ENCODE measurements at regions not wholly inside any gene's neighbourhood (a gene's known extent, or its start where the extent isn't known, plus 50 kb on each side); places are given as distances from the start of the nearest gene placed in this dataset.

DNA sequence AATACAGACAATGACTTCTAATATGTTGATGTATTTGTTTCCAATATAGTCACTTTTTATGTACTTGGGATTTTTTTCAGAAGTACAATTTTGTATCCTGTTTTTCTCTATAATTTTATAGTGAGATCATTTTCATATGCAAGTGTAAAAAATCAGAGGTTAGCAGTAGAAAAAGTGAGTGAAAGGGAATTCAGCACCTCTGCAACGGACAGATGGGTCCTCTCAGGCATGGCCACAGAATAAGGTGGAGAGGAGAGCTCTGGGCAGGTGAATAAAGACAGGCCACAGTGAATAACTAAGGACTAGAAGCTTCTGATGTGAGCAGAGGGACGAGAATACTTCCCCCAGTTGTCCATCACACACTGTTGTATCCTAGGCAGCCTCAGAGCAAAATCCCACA is 210.1 kb upstream of the CNR1 start:
- H3K27me3 ChIP-seq (ENCODE audit: control insufficient read depth, insufficient read depth, low read length): no peaks in the 10 kb centered on the region
- H3K9ac ChIP-seq (ENCODE audit: low read depth, low read length): no peak overlapping the region
- no peaks in the 10 kb centered on the region for H3K9me3 ChIP-seq (ENCODE audit: control insufficient read depth, insufficient read depth, low read length)
- H3K4me3 ChIP-seq (ENCODE audit: low read depth, low read length): no peak overlapping the region
- no peaks in the 10 kb centered on the region for H3K36me3 ChIP-seq (ENCODE audit: control insufficient read depth, insufficient read depth, low read length)
- H3K4me1 ChIP-seq (ENCODE audit: control insufficient read depth, insufficient read depth, low read length): peaks cover 15% of the 10 kb centered on the region

DNA sequence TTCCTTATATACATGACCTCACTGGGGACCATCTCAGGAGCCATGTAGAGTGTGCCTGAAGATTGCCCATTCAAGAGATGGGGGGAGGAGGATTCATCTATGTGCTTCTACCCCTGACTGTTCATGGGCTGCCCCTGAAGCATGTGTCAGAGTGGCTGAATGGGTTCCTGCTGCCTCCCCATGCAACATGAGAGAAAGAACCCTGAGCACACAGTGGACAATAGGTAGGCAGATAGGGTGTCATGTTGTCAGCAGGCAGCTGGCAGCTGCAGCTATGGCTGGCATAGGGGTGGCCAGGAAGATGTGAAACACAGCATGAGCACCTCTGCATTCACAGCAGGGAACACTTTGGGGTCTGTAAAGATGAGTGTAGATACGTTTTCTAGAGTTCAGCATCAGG is 208.4 kb upstream of the CNR1 start:
- H3K4me3 ChIP-seq (ENCODE audit: low read depth, low read length): no peak overlapping the region
- no peak overlapping the region for H3K9ac ChIP-seq (ENCODE audit: low read depth, low read length)
- no peaks in the 10 kb centered on the region for H3K27me3 ChIP-seq (ENCODE audit: control insufficient read depth, insufficient read depth, low read length)
- H3K9me3 ChIP-seq (ENCODE audit: control insufficient read depth, insufficient read depth, low read length): no peaks in the 10 kb centered on the region
- H3K4me1 ChIP-seq (ENCODE audit: control insufficient read depth, insufficient read depth, low read length): no peaks in the 10 kb centered on the region
- no peaks in the 10 kb centered on the region for H3K36me3 ChIP-seq (ENCODE audit: control insufficient read depth, insufficient read depth, low read length)

DNA sequence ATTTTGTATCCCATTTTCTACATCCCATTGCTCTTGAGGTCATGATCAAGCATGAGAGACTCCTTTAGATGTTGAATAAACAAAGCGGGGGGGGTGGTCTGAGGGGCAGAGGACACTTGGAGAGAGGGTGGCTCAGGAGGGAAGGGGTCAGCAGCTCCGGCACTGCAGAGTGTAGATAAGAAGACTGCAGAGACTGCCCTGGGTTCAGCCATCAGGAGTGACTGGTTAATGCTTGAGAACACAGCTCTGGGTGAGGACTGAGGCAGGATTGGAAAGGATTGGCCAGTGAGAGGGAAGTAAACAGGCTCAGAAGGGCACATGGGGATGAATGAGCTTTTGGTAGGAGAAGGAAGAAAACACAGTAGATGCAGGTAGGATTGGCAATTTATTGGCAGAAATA is 205.3 kb upstream of the CNR1 start:
- no peak overlapping the region for H3K9ac ChIP-seq (ENCODE audit: low read depth, low read length)
- no peaks in the 10 kb centered on the region for H3K36me3 ChIP-seq (ENCODE audit: control insufficient read depth, insufficient read depth, low read length)
- H3K27me3 ChIP-seq (ENCODE audit: control insufficient read depth, insufficient read depth, low read length): no peaks in the 10 kb centered on the region
- H3K9me3 ChIP-seq (ENCODE audit: control insufficient read depth, insufficient read depth, low read length): no peaks in the 10 kb centered on the region
- H3K4me3 ChIP-seq (ENCODE audit: low read depth, low read length): no peak overlapping the region
- H3K4me1 ChIP-seq (ENCODE audit: control insufficient read depth, insufficient read depth, low read length): no peaks in the 10 kb centered on the region

DNA sequence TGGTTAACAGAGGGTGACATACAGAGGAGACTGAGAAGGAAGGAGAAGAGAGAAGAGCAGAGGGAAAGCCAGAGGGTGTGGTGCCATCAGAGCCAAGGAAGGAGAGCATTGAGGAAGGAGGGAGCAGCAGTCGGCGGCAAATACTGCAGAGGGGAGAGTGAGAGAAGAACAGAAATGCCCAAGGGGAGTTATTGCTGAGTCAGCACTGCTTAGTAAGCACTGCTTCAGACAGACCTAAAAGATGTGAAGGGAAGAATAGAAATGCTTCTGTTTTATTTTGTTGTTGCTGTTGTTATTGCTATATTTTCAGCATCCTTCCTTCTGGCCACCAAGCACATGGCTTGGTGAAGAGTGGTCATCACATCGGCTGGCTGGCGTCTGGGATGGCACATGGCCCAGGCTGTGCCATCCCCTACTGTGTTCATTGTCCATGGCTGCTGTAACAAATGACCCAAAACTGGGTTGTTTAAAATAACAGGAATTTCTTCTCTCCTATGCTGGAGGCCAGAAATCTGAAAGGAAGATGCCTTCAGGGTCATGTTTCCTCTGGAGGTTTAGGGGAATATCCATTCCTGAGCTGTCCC is 204.1 kb upstream of the CNR1 start:
- H3K4me1 ChIP-seq (ENCODE audit: control insufficient read depth, insufficient read depth, low read length): no peaks in the 10 kb centered on the region
- no peak overlapping the region for H3K9ac ChIP-seq (ENCODE audit: low read depth, low read length)
- H3K9me3 ChIP-seq (ENCODE audit: control insufficient read depth, insufficient read depth, low read length): no peaks in the 10 kb centered on the region
- no peaks in the 10 kb centered on the region for H3K27me3 ChIP-seq (ENCODE audit: control insufficient read depth, insufficient read depth, low read length)
- no peak overlapping the region for H3K4me3 ChIP-seq (ENCODE audit: low read depth, low read length)
- no peaks in the 10 kb centered on the region for H3K36me3 ChIP-seq (ENCODE audit: control insufficient read depth, insufficient read depth, low read length)

DNA sequence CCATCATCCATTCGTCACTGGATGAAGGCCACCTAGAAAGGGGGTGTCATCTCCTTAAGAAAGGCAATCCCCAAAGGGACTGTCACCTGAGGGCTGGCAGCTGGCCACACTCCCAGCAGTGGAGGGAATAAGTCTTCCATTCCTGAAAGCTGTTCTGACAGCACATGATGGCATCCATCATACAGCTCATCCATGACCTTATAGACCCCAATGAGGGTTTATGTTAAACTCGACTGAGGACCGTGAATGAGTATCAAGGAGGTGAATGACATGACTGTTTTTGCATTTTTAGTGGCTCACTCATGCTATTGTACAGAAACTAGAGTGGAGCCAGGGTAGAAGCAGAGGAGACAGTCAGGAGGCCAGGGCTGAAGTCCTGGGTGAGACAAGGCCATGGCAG is 203.1 kb upstream of the CNR1 start:
- H3K9ac ChIP-seq (ENCODE audit: low read depth, low read length): no peak overlapping the region
- H3K36me3 ChIP-seq (ENCODE audit: control insufficient read depth, insufficient read depth, low read length): no peaks in the 10 kb centered on the region
- no peaks in the 10 kb centered on the region for H3K27me3 ChIP-seq (ENCODE audit: control insufficient read depth, insufficient read depth, low read length)
- H3K9me3 ChIP-seq (ENCODE audit: control insufficient read depth, insufficient read depth, low read length): no peaks in the 10 kb centered on the region
- no peaks in the 10 kb centered on the region for H3K4me1 ChIP-seq (ENCODE audit: control insufficient read depth, insufficient read depth, low read length)
- H3K4me3 ChIP-seq (ENCODE audit: low read depth, low read length): no peak overlapping the region

DNA sequence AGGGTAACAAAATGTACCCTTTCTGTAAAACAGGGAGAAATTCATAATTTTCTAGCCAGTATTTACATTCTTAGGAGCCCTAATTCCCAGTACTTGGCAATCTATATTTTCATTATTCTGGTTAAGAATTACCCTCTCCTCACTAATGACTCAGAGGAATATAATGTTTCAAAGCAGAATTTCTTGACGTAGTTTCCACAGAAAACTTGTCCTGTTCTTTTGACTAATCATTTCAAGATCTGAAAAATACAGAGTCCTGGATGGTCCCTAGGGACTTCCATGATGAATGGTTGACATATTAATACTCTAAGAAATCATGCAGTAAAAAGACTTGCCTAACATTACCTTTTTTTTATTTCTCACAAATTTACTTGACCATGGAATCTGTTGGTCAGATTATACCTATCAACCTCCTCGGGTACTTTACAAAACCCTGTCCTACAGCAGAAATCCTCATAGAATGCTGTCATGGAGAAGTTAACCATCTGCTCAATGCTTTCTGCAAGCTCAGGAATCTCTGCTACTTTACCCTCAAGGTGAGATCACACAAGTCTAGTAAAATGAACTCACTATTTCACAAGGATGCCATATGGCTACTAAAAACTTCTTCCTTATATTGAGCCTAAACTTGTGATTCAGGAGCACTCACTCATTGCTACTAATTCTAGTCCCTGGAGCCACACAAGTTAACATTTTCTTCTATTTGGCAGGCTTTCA is 202.1 kb upstream of the CNR1 start:
- H3K4me3 ChIP-seq (ENCODE audit: low read depth, low read length): no peak overlapping the region
- H3K9ac ChIP-seq (ENCODE audit: low read depth, low read length): no peak overlapping the region
- no peaks in the 10 kb centered on the region for H3K4me1 ChIP-seq (ENCODE audit: control insufficient read depth, insufficient read depth, low read length)
- no peaks in the 10 kb centered on the region for H3K9me3 ChIP-seq (ENCODE audit: control insufficient read depth, insufficient read depth, low read length)
- H3K36me3 ChIP-seq (ENCODE audit: control insufficient read depth, insufficient read depth, low read length): no peaks in the 10 kb centered on the region
- no peaks in the 10 kb centered on the region for H3K27me3 ChIP-seq (ENCODE audit: control insufficient read depth, insufficient read depth, low read length)

DNA sequence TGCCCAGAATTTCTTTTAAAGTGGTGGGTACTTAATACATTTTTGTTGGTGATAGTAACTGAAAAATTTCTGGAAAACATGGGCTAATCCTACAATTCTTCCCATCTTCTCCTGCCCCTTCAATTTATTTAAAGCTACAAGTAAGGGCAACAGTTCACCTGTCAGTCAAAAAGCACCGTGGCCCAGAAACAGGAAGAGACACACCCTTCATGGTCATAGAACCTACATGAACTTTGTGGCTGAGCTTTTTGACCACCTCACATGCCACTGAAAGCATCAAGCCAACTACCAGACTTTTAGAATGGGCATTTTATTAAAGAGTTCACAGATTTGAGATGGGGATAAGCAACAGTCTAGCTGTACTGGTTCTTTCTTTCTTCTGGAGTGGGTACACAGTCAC is 201.1 kb upstream of the CNR1 start:
- no peaks in the 10 kb centered on the region for H3K27me3 ChIP-seq (ENCODE audit: control insufficient read depth, insufficient read depth, low read length)
- no peaks in the 10 kb centered on the region for H3K4me1 ChIP-seq (ENCODE audit: control insufficient read depth, insufficient read depth, low read length)
- no peak overlapping the region for H3K4me3 ChIP-seq (ENCODE audit: low read depth, low read length)
- H3K9me3 ChIP-seq (ENCODE audit: control insufficient read depth, insufficient read depth, low read length): no peaks in the 10 kb centered on the region
- no peak overlapping the region for H3K9ac ChIP-seq (ENCODE audit: low read depth, low read length)
- no peaks in the 10 kb centered on the region for H3K36me3 ChIP-seq (ENCODE audit: control insufficient read depth, insufficient read depth, low read length)

DNA sequence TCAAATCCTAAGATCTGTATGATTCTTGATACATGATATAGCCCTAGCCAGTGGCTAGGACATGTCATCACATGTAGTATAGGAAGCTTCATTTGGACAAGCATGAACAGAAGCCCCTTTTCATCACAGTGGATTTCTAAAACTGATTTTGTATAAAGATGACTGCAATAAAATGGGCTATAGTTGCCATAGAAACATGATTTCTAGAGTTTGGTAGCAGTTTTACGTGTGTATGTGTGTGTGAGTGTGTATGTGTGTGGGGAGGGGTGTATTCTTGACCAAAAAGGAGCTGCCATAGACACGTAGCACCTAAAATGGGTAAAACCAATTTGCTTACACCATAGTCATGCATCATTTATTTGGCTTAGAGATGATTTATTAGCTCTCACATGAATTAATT is 200.5 kb upstream of the CNR1 start:
- no peaks in the 10 kb centered on the region for H3K9me3 ChIP-seq (ENCODE audit: control insufficient read depth, insufficient read depth, low read length)
- H3K27me3 ChIP-seq (ENCODE audit: control insufficient read depth, insufficient read depth, low read length): no peaks in the 10 kb centered on the region
- H3K36me3 ChIP-seq (ENCODE audit: control insufficient read depth, insufficient read depth, low read length): no peaks in the 10 kb centered on the region
- no peak overlapping the region for H3K9ac ChIP-seq (ENCODE audit: low read depth, low read length)
- no peak overlapping the region for H3K4me3 ChIP-seq (ENCODE audit: low read depth, low read length)
- H3K4me1 ChIP-seq (ENCODE audit: control insufficient read depth, insufficient read depth, low read length): no peaks in the 10 kb centered on the region

DNA sequence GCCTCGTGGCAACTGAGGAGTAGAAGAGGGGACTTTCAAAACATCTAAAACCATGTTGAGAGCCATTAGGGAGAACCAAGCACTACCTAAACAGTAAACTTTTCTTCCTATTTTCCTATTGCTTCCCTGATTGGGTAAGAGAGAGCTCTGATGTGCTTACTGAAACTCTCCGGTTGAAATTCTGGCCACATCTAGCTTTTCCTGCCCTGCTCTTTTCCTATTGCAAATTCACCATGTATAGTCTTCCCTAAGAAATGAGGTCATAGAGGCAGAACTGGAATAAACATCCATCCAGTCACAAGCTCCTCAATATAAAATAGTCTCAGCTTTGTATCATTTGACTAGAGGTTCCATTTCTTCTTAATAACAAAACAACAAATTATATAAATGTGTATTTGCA is 199.5 kb upstream of the CNR1 start:
- Histone ChIP-seq H3K27me3 (ENCODE audit: control insufficient read depth, insufficient read depth, low read length) (no peaks in the 10 kb centered on the region), H3K36me3 (ENCODE audit: control insufficient read depth, insufficient read depth, low read length) (no peaks in the 10 kb centered on the region), H3K4me3 (ENCODE audit: low read depth, low read length) (no peak overlapping the region), H3K9me3 (ENCODE audit: control insufficient read depth, insufficient read depth, low read length) (no peaks in the 10 kb centered on the region), H3K9ac (ENCODE audit: low read depth, low read length) (no peak overlapping the region), H3K4me1 (ENCODE audit: control insufficient read depth, insufficient read depth, low read length) (no peaks in the 10 kb centered on the region)

DNA sequence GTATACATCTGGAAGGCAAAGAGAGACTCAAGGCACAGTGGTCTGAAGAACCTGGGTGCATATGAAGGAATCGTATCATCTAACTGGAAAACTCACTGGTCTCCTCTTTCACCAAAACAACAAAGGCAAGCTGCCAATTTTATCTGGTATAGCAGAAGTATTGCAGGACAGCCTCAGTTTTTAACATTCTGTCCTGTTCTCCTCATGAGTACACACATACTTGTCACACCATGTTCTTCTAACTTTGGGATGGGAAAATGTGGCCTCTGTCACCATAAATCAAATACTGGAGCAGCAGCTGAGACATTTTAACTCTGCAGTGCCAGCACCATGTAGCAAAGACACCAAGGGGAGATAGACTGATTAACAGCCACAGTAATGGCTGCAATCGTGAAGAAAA is 199.1 kb upstream of the CNR1 start:
- H3K4me1 ChIP-seq (ENCODE audit: control insufficient read depth, insufficient read depth, low read length): no peaks in the 10 kb centered on the region
- no peak overlapping the region for H3K4me3 ChIP-seq (ENCODE audit: low read depth, low read length)
- H3K9ac ChIP-seq (ENCODE audit: low read depth, low read length): no peak overlapping the region
- H3K36me3 ChIP-seq (ENCODE audit: control insufficient read depth, insufficient read depth, low read length): no peaks in the 10 kb centered on the region
- no peaks in the 10 kb centered on the region for H3K9me3 ChIP-seq (ENCODE audit: control insufficient read depth, insufficient read depth, low read length)
- H3K27me3 ChIP-seq (ENCODE audit: control insufficient read depth, insufficient read depth, low read length): no peaks in the 10 kb centered on the region

DNA sequence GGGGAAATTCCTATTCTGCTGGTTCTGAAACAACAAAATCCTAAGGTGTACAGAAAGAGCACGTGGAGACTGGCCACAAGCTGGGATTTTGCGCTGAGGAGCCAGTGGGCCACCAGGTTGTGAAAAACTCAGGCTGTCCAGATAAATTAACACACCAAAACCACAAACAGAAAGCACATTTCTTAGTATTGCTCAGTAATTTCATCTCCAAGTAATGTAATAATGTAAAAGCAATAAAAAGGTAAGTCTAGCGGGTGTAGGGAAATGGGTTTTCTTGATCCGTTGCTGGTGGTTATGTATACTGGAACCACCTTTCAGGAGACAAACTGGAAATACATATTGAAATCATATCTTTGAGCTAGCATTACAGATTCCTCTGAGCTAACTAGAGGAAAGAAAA is 195.6 kb upstream of the CNR1 start:
- no peaks in the 10 kb centered on the region for H3K27me3 ChIP-seq (ENCODE audit: control insufficient read depth, insufficient read depth, low read length)
- no peaks in the 10 kb centered on the region for H3K36me3 ChIP-seq (ENCODE audit: control insufficient read depth, insufficient read depth, low read length)
- H3K4me1 ChIP-seq (ENCODE audit: control insufficient read depth, insufficient read depth, low read length): no peaks in the 10 kb centered on the region
- no peaks in the 10 kb centered on the region for H3K9me3 ChIP-seq (ENCODE audit: control insufficient read depth, insufficient read depth, low read length)
- H3K4me3 ChIP-seq (ENCODE audit: low read depth, low read length): no peak overlapping the region
- no peak overlapping the region for H3K9ac ChIP-seq (ENCODE audit: low read depth, low read length)

DNA sequence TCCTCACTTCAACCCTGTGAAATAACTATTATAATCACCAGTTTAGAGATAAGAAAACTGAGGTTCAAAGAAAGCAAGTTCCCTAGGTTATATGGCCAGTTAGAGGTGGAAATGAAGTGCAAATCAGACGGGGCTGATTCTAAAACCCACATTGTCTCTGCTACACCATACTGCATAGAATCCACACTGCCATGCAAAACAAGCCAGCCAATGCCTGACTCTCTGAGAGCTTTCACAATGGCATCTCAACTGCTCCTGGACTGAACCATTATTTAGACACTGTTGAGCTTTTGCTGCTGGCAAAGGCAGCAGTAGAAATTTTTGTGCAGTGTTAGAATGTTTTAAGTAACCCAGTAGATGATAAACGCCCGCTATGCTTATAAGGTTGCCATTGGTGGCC is 195.2 kb upstream of the CNR1 start:
- H3K9me3 ChIP-seq (ENCODE audit: control insufficient read depth, insufficient read depth, low read length): no peaks in the 10 kb centered on the region
- H3K4me1 ChIP-seq (ENCODE audit: control insufficient read depth, insufficient read depth, low read length): no peaks in the 10 kb centered on the region
- H3K36me3 ChIP-seq (ENCODE audit: control insufficient read depth, insufficient read depth, low read length): no peaks in the 10 kb centered on the region
- no peak overlapping the region for H3K4me3 ChIP-seq (ENCODE audit: low read depth, low read length)
- H3K27me3 ChIP-seq (ENCODE audit: control insufficient read depth, insufficient read depth, low read length): no peaks in the 10 kb centered on the region
- H3K9ac ChIP-seq (ENCODE audit: low read depth, low read length): no peak overlapping the region

All from iPS-15b (cell line).